Omental fat pad (tissue), 3 donors: ENCODE measurements at regions not wholly inside any gene's neighbourhood (a gene's known extent, or its start where the extent isn't known, plus 50 kb on each side); places are given as distances from the start of the nearest gene placed in this dataset.

ENCODE experiments used
- ATAC-seq: fragments of 150-250 bp; one replicate; pipeline ENCODE4 v1.9.1; 2016; ENCODE audit warnings: mild to moderate bottlenecking, moderate library complexity; ENCODE audit not compliant: low FRiP score
- DNase-seq: peaks from one replicate; pipeline ENCODE4 v3.0.0-alpha.2; 2019; ENCODE audit warnings: low spot score
- TF ChIP-seq, protein P1 (sequence below), 3 donors: fragments of 450-650 bp; IDR thresholded peaks; one replicate each; pipeline ENCODE4 v1.5.1; 2016 to 2017; ENCODE audit warnings: antibody characterized with exemption in 3 of 3, mild to moderate bottlenecking in 3 of 3, moderate library complexity in 2 of 3

GRCh38 chr4:123705419-123705818, 308.8 kb downstream of the SPRY1 start:
- TF ChIP-seq, protein P1, sequence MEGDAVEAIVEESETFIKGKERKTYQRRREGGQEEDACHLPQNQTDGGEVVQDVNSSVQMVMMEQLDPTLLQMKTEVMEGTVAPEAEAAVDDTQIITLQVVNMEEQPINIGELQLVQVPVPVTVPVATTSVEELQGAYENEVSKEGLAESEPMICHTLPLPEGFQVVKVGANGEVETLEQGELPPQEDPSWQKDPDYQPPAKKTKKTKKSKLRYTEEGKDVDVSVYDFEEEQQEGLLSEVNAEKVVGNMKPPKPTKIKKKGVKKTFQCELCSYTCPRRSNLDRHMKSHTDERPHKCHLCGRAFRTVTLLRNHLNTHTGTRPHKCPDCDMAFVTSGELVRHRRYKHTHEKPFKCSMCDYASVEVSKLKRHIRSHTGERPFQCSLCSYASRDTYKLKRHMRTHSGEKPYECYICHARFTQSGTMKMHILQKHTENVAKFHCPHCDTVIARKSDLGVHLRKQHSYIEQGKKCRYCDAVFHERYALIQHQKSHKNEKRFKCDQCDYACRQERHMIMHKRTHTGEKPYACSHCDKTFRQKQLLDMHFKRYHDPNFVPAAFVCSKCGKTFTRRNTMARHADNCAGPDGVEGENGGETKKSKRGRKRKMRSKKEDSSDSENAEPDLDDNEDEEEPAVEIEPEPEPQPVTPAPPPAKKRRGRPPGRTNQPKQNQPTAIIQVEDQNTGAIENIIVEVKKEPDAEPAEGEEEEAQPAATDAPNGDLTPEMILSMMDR (IDR thresholded peaks at IDR 0.05) = no peak
- DNase-seq (no peak), ATAC-seq (no peak)

DNA sequence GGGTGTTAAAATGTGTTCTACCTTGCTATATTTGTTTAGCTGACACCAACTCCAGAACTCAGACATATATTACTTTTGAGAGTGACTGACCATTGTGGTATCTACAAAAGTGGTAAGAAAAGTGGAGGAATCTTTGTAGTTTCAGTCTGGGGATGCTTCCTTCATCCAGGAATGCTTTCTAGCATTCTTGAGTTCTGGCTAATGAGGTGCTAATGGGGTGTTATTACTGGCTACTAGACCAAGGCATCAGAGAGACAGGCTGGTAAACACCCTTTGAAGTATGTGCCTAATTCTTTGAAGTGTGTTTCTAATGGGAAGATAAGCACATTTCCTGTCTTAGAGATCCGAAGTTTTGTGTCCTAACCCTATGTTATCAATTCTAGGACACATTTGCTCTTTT, 310.4 kb downstream of the SPRY1 start:
- TF ChIP-seq, protein P1 (IDR thresholded peaks at IDR 0.05) = no peak
- ATAC-seq = no peak
- DNase-seq = no peak

GRCh38 chr4:123708902-123709301, 312.3 kb downstream of the SPRY1 start:
- DNase-seq (no peak), ATAC-seq (no peak)
- TF ChIP-seq, protein P1 (IDR thresholded peaks at IDR 0.05) = no peak

- ATAC-seq = no peak
- TF ChIP-seq, protein P1 (IDR thresholded peaks at IDR 0.05) = no peak
- no peak for DNase-seq
Observed at GRCh38 chr4:123709336-123709735, 312.7 kb downstream of the SPRY1 start.

DNA sequence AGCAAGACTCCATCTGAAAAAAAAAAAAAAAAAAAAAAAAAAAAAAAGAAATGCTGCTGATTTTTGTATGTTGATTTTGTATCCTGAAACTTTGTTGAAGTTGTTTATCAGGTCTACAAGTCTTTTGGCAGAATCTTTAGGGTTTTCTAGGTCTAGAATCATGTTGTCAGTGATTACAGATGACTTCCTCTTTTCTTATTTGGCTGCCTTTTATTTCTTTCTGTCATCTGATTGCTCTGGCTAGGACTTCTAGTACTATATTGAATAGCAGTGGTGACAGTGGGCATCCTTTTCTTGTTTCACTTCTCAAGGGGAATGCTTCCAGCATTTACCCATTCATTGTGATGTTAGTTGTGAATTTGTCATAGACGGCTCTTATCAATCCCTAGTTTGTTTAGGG, 334.4 kb downstream of the SPRY1 start:
- ATAC-seq = no peak
- TF ChIP-seq, protein P1 (IDR thresholded peaks at IDR 0.05) = no peak
- no peak for DNase-seq

DNA sequence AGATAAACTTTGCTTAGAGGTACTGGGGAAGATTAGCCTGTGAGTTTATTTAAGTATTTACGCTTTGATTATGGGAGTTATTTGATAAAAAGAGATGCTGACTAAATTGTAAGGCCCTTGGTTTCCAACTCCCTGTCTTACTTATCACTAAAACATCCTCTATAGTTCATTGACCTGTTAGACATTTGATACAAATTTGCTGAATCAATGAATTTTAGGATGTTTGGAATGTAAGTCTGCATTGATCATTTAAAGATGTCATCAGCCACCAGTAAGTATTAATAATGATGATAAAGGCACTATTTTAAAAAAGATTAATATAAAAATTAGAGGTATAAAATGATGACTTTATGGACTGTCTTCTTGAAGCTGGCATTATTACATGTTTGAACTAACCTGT, 340.6 kb downstream of the SPRY1 start:
- ATAC-seq = no peak
- TF ChIP-seq, protein P1 (IDR thresholded peaks at IDR 0.05) = no peak
- no peak for DNase-seq

DNA sequence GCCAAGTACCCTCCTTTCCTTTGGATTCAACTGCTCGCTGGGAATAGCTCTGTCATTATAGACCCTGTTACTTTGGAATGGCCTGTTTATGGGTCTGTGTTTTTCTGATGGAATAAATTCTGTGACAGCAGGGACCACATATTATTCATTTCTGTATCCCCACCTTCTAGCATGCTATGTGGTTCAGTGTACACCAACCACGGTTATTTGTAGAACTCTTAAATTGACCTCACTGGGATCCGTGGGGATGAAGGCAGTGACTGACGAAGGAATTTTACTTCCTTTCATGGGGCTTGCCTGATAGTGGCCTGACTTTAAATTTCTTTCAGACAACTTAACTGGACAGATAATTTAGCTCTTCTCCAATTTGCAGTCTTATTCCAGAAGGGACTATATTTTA, 343.2 kb downstream of the SPRY1 start:
- ATAC-seq = no peak
- no peak for DNase-seq
- TF ChIP-seq, protein P1 (IDR thresholded peaks at IDR 0.05) = no peak
